HUES64 (cell line): ENCODE measurements at regions not wholly inside any gene's neighbourhood (a gene's known extent, or its start where the extent isn't known, plus 50 kb on each side); places are given as distances from the start of the nearest gene placed in this dataset.

ENCODE experiments used
- H3K27ac ChIP-seq: 2 replicates; pipeline ENCODE4 v1.7.0; 2013; ENCODE audit warnings: low read depth, low read length, inconsistent platforms
- H3K27me3 ChIP-seq: 2 replicates; pipeline ENCODE4 v1.6.1; 2013; ENCODE audit warnings: mild to moderate bottlenecking, low read length; ENCODE audit not compliant: insufficient read depth
- H3K36me3 ChIP-seq: 2 replicates; pipeline ENCODE4 v1.6.1; 2013; ENCODE audit warnings: mild to moderate bottlenecking, low read length; ENCODE audit not compliant: insufficient read depth
- H3K4me1 ChIP-seq: 2 replicates; pipeline ENCODE4 v1.6.1; 2013; ENCODE audit warnings: mild to moderate bottlenecking, low read length, moderate library complexity; ENCODE audit not compliant: insufficient read depth
- H3K4me3 ChIP-seq: 2 replicates; pipeline ENCODE4 v1.5.1; 2013; ENCODE audit warnings: mild to moderate bottlenecking, low read length, moderate library complexity
- H3K9ac ChIP-seq: 2 replicates; pipeline ENCODE4 v1.6.1; 2013; ENCODE audit warnings: mild to moderate bottlenecking, low read depth, low read length
- H3K9me3 ChIP-seq: 2 replicates; pipeline ENCODE4 v1.6.1; 2013; ENCODE audit warnings: low read depth, low read length; ENCODE audit not compliant: insufficient read depth
- WGBS: fragments of 150-250, 120-280 bp; methylation state at CpG from one replicate; pipeline ENCODE4 v1.1.7; 2013; ENCODE audit warnings: missing lambda C conversion rate; 5-methylcytosine and 5-hydroxymethylcytosine counted together

GRCh38 chr10:56298941-56299340, 62.1 kb downstream of the ZWINT start:
- Histone ChIP-seq H3K4me3 (no peak overlapping the region), H3K4me1 (no peaks in the 10 kb centered on the region), H3K9me3 (no peaks in the 10 kb centered on the region), H3K27ac (no peak overlapping the region), H3K27me3 (no peaks in the 10 kb centered on the region), H3K36me3 (no peaks in the 10 kb centered on the region), H3K9ac (no peak overlapping the region)
- 84% methylated on average over 7 of the region's 7 CpGs for WGBS

DNA sequence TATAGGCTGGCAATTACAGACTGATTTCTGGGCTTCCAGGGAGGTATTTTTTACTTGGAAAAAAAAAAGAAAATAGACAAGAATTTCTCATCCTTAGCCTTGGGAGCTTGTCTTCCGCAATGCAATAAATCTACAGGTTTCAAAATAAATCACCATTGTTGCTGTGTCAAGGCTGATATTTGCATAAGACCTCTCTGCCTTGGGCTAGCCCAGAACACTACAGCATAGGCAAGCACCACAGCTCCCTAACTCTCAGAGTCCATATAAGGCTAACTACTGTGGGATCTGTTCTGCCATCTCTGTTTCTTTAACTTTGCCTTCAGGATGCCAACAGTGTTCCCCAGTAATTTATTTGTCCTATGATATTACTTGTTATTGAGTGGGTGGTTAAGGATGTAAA, 64.4 kb downstream of the ZWINT start:
- 94% methylated on average over 1 of the region's 1 CpG for WGBS
- no peak overlapping the region for H3K4me3 ChIP-seq
- H3K9ac ChIP-seq = no peak overlapping the region
- H3K4me1 ChIP-seq = no peaks in the 10 kb centered on the region
- no peak overlapping the region for H3K27ac ChIP-seq
- no peaks in the 10 kb centered on the region for H3K27me3 ChIP-seq
- no peaks in the 10 kb centered on the region for H3K36me3 ChIP-seq
- no peaks in the 10 kb centered on the region for H3K9me3 ChIP-seq

GRCh38 chr10:56288403-56288802, 72.7 kb downstream of the ZWINT start:
- Histone ChIP-seq H3K4me3 (no peak overlapping the region), H3K36me3 (no peaks in the 10 kb centered on the region), H3K9me3 (no peaks in the 10 kb centered on the region), H3K4me1 (no peaks in the 10 kb centered on the region), H3K27ac (no peak overlapping the region), H3K9ac (no peak overlapping the region), H3K27me3 (no peaks in the 10 kb centered on the region)
- WGBS = 100% methylated on average over 1 of the region's 2 CpGs

GRCh38 chr10:56286096-56286495, 75.0 kb downstream of the ZWINT start:
- Histone ChIP-seq H3K9ac (no peak overlapping the region), H3K27ac (no peak overlapping the region), H3K4me1 (no peaks in the 10 kb centered on the region), H3K36me3 (no peaks in the 10 kb centered on the region), H3K9me3 (no peaks in the 10 kb centered on the region), H3K4me3 (no peak overlapping the region), H3K27me3 (no peaks in the 10 kb centered on the region)

- Histone ChIP-seq H3K9me3 (no peaks in the 10 kb centered on the region), H3K4me1 (no peaks in the 10 kb centered on the region), H3K9ac (no peak overlapping the region), H3K36me3 (no peaks in the 10 kb centered on the region), H3K4me3 (no peak overlapping the region), H3K27me3 (no peaks in the 10 kb centered on the region), H3K27ac (no peak overlapping the region)
Measured at GRCh38 chr10:56279270-56279669, 81.8 kb downstream of the ZWINT start.

DNA sequence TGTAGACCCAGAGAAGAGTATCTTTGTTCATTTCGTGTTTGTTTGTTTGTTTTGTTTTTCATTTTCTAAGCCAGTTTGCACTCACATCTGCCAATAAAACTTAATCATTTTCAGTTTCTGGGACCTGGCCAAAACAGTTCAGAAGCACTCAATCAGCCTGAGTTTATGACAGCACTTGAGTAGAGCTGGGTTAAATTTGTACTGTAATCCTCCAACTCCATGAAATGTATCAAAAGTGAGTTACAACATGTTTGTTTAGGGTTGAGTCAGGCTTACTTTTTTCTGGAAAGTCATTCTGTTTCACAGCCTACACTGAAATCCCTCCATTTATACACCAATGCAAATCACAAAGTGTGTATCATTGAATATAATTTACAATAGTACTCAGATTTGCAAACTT, 91.9 kb downstream of the ZWINT start:
- no peak overlapping the region for H3K27ac ChIP-seq
- H3K4me3 ChIP-seq = no peak overlapping the region
- no peak overlapping the region for H3K9ac ChIP-seq
- no peaks in the 10 kb centered on the region for H3K4me1 ChIP-seq
- 100% methylated on average over 1 of the region's 1 CpG for WGBS
- H3K9me3 ChIP-seq = no peaks in the 10 kb centered on the region
- no peaks in the 10 kb centered on the region for H3K36me3 ChIP-seq
- no peaks in the 10 kb centered on the region for H3K27me3 ChIP-seq

GRCh38 chr10:56266120-56266519, 94.9 kb downstream of the ZWINT start:
- Histone ChIP-seq H3K9me3 (no peaks in the 10 kb centered on the region), H3K27me3 (no peaks in the 10 kb centered on the region), H3K27ac (no peak overlapping the region), H3K9ac (no peak overlapping the region), H3K36me3 (no peaks in the 10 kb centered on the region), H3K4me1 (no peaks in the 10 kb centered on the region), H3K4me3 (no peak overlapping the region)
- no CpG with 5 or more reads among the region's 1 CpG for WGBS

GRCh38 chr10:56258991-56259390, 102.1 kb downstream of the ZWINT start:
- no peaks in the 10 kb centered on the region for H3K36me3 ChIP-seq
- no peak overlapping the region for H3K9ac ChIP-seq
- H3K4me1 ChIP-seq = no peaks in the 10 kb centered on the region
- H3K9me3 ChIP-seq = no peaks in the 10 kb centered on the region
- H3K4me3 ChIP-seq = no peak overlapping the region
- H3K27me3 ChIP-seq = no peaks in the 10 kb centered on the region
- H3K27ac ChIP-seq = no peak overlapping the region

GRCh38 chr10:56258378-56258777, 102.7 kb downstream of the ZWINT start:
- Histone ChIP-seq H3K27me3 (no peaks in the 10 kb centered on the region), H3K9ac (no peak overlapping the region), H3K4me3 (no peak overlapping the region), H3K36me3 (no peaks in the 10 kb centered on the region), H3K9me3 (no peaks in the 10 kb centered on the region), H3K27ac (no peak overlapping the region), H3K4me1 (no peaks in the 10 kb centered on the region)
- WGBS = 100% methylated on average over 1 of the region's 2 CpGs

GRCh38 chr10:56255298-56255697, 105.8 kb downstream of the ZWINT start:
- H3K36me3 ChIP-seq = no peaks in the 10 kb centered on the region
- no peak overlapping the region for H3K27ac ChIP-seq
- WGBS = 97% methylated on average over 8 of the region's 8 CpGs
- H3K9ac ChIP-seq = no peak overlapping the region
- no peaks in the 10 kb centered on the region for H3K4me1 ChIP-seq
- no peak overlapping the region for H3K4me3 ChIP-seq
- H3K27me3 ChIP-seq = no peaks in the 10 kb centered on the region
- H3K9me3 ChIP-seq = no peaks in the 10 kb centered on the region

GRCh38 chr10:56240471-56240870, 120.6 kb downstream of the ZWINT start:
- H3K4me3 ChIP-seq = no peak overlapping the region
- no peaks in the 10 kb centered on the region for H3K36me3 ChIP-seq
- H3K27ac ChIP-seq = no peak overlapping the region
- 93% methylated on average over 5 of the region's 5 CpGs for WGBS
- H3K9me3 ChIP-seq = no peaks in the 10 kb centered on the region
- H3K4me1 ChIP-seq = no peaks in the 10 kb centered on the region
- H3K27me3 ChIP-seq = no peaks in the 10 kb centered on the region
- H3K9ac ChIP-seq = no peak overlapping the region

- no peaks in the 10 kb centered on the region for H3K9me3 ChIP-seq
- H3K4me1 ChIP-seq = no peaks in the 10 kb centered on the region
- no peak overlapping the region for H3K4me3 ChIP-seq
- no peak overlapping the region for H3K9ac ChIP-seq
- 74% methylated on average over 5 of the region's 5 CpGs for WGBS
- no peaks in the 10 kb centered on the region for H3K27me3 ChIP-seq
- H3K27ac ChIP-seq = no peak overlapping the region
- no peaks in the 10 kb centered on the region for H3K36me3 ChIP-seq
Measured at GRCh38 chr10:56231436-56231835, 129.6 kb downstream of the ZWINT start.
